ENCODE measurements at regions not wholly inside any gene's neighbourhood (a gene's known extent, or its start where the extent isn't known, plus 50 kb on each side); places are given as distances from the start of the nearest gene placed in this dataset.
"Not testable (repeated sequence)": the region's sequence is repeated elsewhere in the genome, so short reads cannot be mapped to it uniquely, and the experiment has no call there.

GRCh38 chr15:58363118-58363517 lies 68.7 kb upstream of the LIPC start:
- DNase-seq; H3K27me3 ChIP-seq (ENCODE audit: control insufficient read depth, insufficient read depth, low read length); H3K4me3 ChIP-seq (ENCODE audit: insufficient read depth, low read depth, low read length); H3K36me3 ChIP-seq (replicated peaks; ENCODE audit: control insufficient read depth, insufficient read depth, low read length): not testable (repeated sequence)

- not testable (repeated sequence) for DNase-seq; H3K36me3 ChIP-seq (replicated peaks; ENCODE audit: control insufficient read depth, insufficient read depth, low read length); H3K4me3 ChIP-seq (ENCODE audit: insufficient read depth, low read depth, low read length); H3K27me3 ChIP-seq (ENCODE audit: control insufficient read depth, insufficient read depth, low read length)
Observed at GRCh38 chr15:58363673-58364072, 68.1 kb upstream of the LIPC start.

- not testable (repeated sequence) for H3K36me3 ChIP-seq (replicated peaks; ENCODE audit: control insufficient read depth, insufficient read depth, low read length); DNase-seq; H3K27me3 ChIP-seq (ENCODE audit: control insufficient read depth, insufficient read depth, low read length); H3K4me3 ChIP-seq (ENCODE audit: insufficient read depth, low read depth, low read length)
Observed at GRCh38 chr15:58365098-58365497, 66.7 kb upstream of the LIPC start.

GRCh38 chr15:58369261-58369701 lies 62.5 kb upstream of the LIPC start:
- Histone ChIP-seq H3K4me3 (ENCODE audit: insufficient read depth, low read depth, low read length) (no peak overlapping the region), H3K27me3 (ENCODE audit: control insufficient read depth, insufficient read depth, low read length) (no peaks in the 10 kb centered on the region), H3K36me3 (replicated peaks; ENCODE audit: control insufficient read depth, insufficient read depth, low read length) (no peaks in the 10 kb centered on the region)
- no peak for DNase-seq

GRCh38 chr15:58369956-58370355 lies 61.8 kb upstream of the LIPC start:
- Histone ChIP-seq H3K27me3 (ENCODE audit: control insufficient read depth, insufficient read depth, low read length) (no peaks in the 10 kb centered on the region), H3K4me3 (ENCODE audit: insufficient read depth, low read depth, low read length) (no peak overlapping the region), H3K36me3 (replicated peaks; ENCODE audit: control insufficient read depth, insufficient read depth, low read length) (no peaks in the 10 kb centered on the region)
- no peak for DNase-seq

- no peaks in the 10 kb centered on the region for H3K27me3 ChIP-seq (ENCODE audit: control insufficient read depth, insufficient read depth, low read length)
- H3K4me3 ChIP-seq (ENCODE audit: insufficient read depth, low read depth, low read length) = no peak overlapping the region
- H3K36me3 ChIP-seq (replicated peaks; ENCODE audit: control insufficient read depth, insufficient read depth, low read length) = no peaks in the 10 kb centered on the region
- no peak for DNase-seq
Observed at GRCh38 chr15:58374147-58374546, 57.6 kb upstream of the LIPC start.

- Histone ChIP-seq H3K27me3 (ENCODE audit: control insufficient read depth, insufficient read depth, low read length) (no peaks in the 10 kb centered on the region), H3K4me3 (ENCODE audit: insufficient read depth, low read depth, low read length) (no peak overlapping the region), H3K36me3 (replicated peaks; ENCODE audit: control insufficient read depth, insufficient read depth, low read length) (no peaks in the 10 kb centered on the region)
- no peak for DNase-seq
Observed at GRCh38 chr15:58377193-58377592, 54.6 kb upstream of the LIPC start.

- Histone ChIP-seq H3K27me3 (ENCODE audit: control insufficient read depth, insufficient read depth, low read length) (no peaks in the 10 kb centered on the region), H3K4me3 (ENCODE audit: insufficient read depth, low read depth, low read length) (no peak overlapping the region), H3K36me3 (replicated peaks; ENCODE audit: control insufficient read depth, insufficient read depth, low read length) (no peaks in the 10 kb centered on the region)
- no peak for DNase-seq
Observed at GRCh38 chr15:58378241-58379085, 53.3 kb upstream of the LIPC start.

- DNase-seq; H3K27me3 ChIP-seq (ENCODE audit: control insufficient read depth, insufficient read depth, low read length); H3K36me3 ChIP-seq (replicated peaks; ENCODE audit: control insufficient read depth, insufficient read depth, low read length): not testable (repeated sequence)
Observed at GRCh38 chr15:58379454-58379853, 52.3 kb upstream of the LIPC start.

GRCh38 chr15:58380280-58380945 lies 51.4 kb upstream of the LIPC start:
- DNase-seq = no peak
- Histone ChIP-seq H3K27me3 (ENCODE audit: control insufficient read depth, insufficient read depth, low read length) (no peaks in the 10 kb centered on the region), H3K4me3 (ENCODE audit: insufficient read depth, low read depth, low read length) (no peak overlapping the region), H3K36me3 (replicated peaks; ENCODE audit: control insufficient read depth, insufficient read depth, low read length) (no peaks in the 10 kb centered on the region)

More at GRCh38 chr15:58379454-58379853, 52.3 kb upstream of the LIPC start:
- not testable (repeated sequence) for H3K4me3 ChIP-seq (ENCODE audit: insufficient read depth, low read depth, low read length)

GRCh38 chr15:58381697-58382096 lies 50.1 kb upstream of the LIPC start:
- Histone ChIP-seq H3K27me3 (ENCODE audit: control insufficient read depth, insufficient read depth, low read length) (no peaks in the 10 kb centered on the region), H3K36me3 (replicated peaks; ENCODE audit: control insufficient read depth, insufficient read depth, low read length) (no peaks in the 10 kb centered on the region), H3K4me3 (ENCODE audit: insufficient read depth, low read depth, low read length) (no peak overlapping the region)
- DNase-seq = no peak

Data from H7 (cell line).